ENCODE measurements at regions not wholly inside any gene's neighbourhood (a gene's known extent, or its start where the extent isn't known, plus 50 kb on each side); places are given as distances from the start of the nearest gene placed in this dataset.

- H3K9me2 ChIP-seq (replicated peaks; ENCODE audit: insufficient read depth, low read length), result no peaks in the 10 kb centered on the region
- H3K36me3 ChIP-seq (replicated peaks; ENCODE audit: insufficient read depth, low read length), result no peaks in the 10 kb centered on the region
- H3K27me3 ChIP-seq (replicated peaks; ENCODE audit: insufficient read depth, low read length), result no peaks in the 10 kb centered on the region
- no peak overlapping the region for H3K9ac ChIP-seq (ENCODE audit: low read length)
- H2AFZ ChIP-seq (ENCODE audit: low read length), result no peak overlapping the region
- no peaks in the 10 kb centered on the region for H3K79me2 ChIP-seq (ENCODE audit: low read length)
- DNase-seq, result no peak
- H3F3A ChIP-seq (ENCODE audit: insufficient read depth, low read length), result no peaks in the 10 kb centered on the region
- H3K4me2 ChIP-seq (ENCODE audit: low read depth, low read length), result no peak overlapping the region
- no peak overlapping the region for H3K4me3 ChIP-seq (ENCODE audit: low read length)
- no peak overlapping the region for H3K27ac ChIP-seq (ENCODE audit: low read length)
- H3K4me1 ChIP-seq (ENCODE audit: low read length), result no peaks in the 10 kb centered on the region
- no peak for TF ChIP-seq EZH2 (optimal IDR thresholded peaks at IDR 0.05; ENCODE audit: low read depth, low read length)
- H3K9me3 ChIP-seq (replicated peaks; ENCODE audit: insufficient read depth, low read length), result no peaks in the 10 kb centered on the region
- H4K20me1 ChIP-seq (ENCODE audit: insufficient read depth, low read length), result no peaks in the 10 kb centered on the region
These were observed 194.4 kb upstream of the GBE1 start for GRCh38 chr3:81955878-81956277.

GRCh38 chr3:81953111-81953510 lies 191.7 kb upstream of the GBE1 start:
- DNase-seq, result no peak

GRCh38 chr3:81952141-81952540 lies 190.7 kb upstream of the GBE1 start:
- Histone ChIP-seq H3F3A (ENCODE audit: insufficient read depth, low read length) (no peaks in the 10 kb centered on the region), H3K79me2 (ENCODE audit: low read length) (no peaks in the 10 kb centered on the region), H3K27me3 (replicated peaks; ENCODE audit: insufficient read depth, low read length) (no peaks in the 10 kb centered on the region), H3K9ac (ENCODE audit: low read length) (no peak overlapping the region), H3K4me3 (ENCODE audit: low read length) (no peak overlapping the region), H3K36me3 (replicated peaks; ENCODE audit: insufficient read depth, low read length) (no peaks in the 10 kb centered on the region), H2AFZ (ENCODE audit: low read length) (no peak overlapping the region), H3K9me3 (replicated peaks; ENCODE audit: insufficient read depth, low read length) (no peaks in the 10 kb centered on the region), H3K4me1 (ENCODE audit: low read length) (no peaks in the 10 kb centered on the region), H4K20me1 (ENCODE audit: insufficient read depth, low read length) (no peaks in the 10 kb centered on the region), H3K9me2 (replicated peaks; ENCODE audit: insufficient read depth, low read length) (no peaks in the 10 kb centered on the region), H3K4me2 (ENCODE audit: low read depth, low read length) (no peak overlapping the region), H3K27ac (ENCODE audit: low read length) (no peak overlapping the region)
- DNase-seq, result no peak
- no peak for TF ChIP-seq EZH2 (optimal IDR thresholded peaks at IDR 0.05; ENCODE audit: low read depth, low read length)
- no peak for TF ChIP-seq CTCF (IDR thresholded peaks at IDR 0.05; ENCODE audit: low read length)
- no peak for TF ChIP-seq EZH2phosphoT487 (IDR thresholded peaks at IDR 0.05; ENCODE audit: low read length)

More at GRCh38 chr3:81953111-81953510, 191.7 kb upstream of the GBE1 start:
- no peaks in the 10 kb centered on the region for H3K36me3 ChIP-seq (replicated peaks; ENCODE audit: insufficient read depth, low read length)
- H3K79me2 ChIP-seq (ENCODE audit: low read length), result no peaks in the 10 kb centered on the region
- no peak overlapping the region for H3K27ac ChIP-seq (ENCODE audit: low read length)
- H3K4me3 ChIP-seq (ENCODE audit: low read length), result no peak overlapping the region
- no peaks in the 10 kb centered on the region for H3K9me3 ChIP-seq (replicated peaks; ENCODE audit: insufficient read depth, low read length)
- H4K20me1 ChIP-seq (ENCODE audit: insufficient read depth, low read length), result no peaks in the 10 kb centered on the region
- no peaks in the 10 kb centered on the region for H3K27me3 ChIP-seq (replicated peaks; ENCODE audit: insufficient read depth, low read length)
- H3K9ac ChIP-seq (ENCODE audit: low read length), result no peak overlapping the region
- H3F3A ChIP-seq (ENCODE audit: insufficient read depth, low read length), result no peaks in the 10 kb centered on the region
- no peaks in the 10 kb centered on the region for H3K9me2 ChIP-seq (replicated peaks; ENCODE audit: insufficient read depth, low read length)
- no peaks in the 10 kb centered on the region for H3K4me1 ChIP-seq (ENCODE audit: low read length)
- no peak for TF ChIP-seq CTCF (IDR thresholded peaks at IDR 0.05; ENCODE audit: low read length)
- no peak for TF ChIP-seq EZH2 (optimal IDR thresholded peaks at IDR 0.05; ENCODE audit: low read depth, low read length)
- TF ChIP-seq EZH2phosphoT487 (IDR thresholded peaks at IDR 0.05; ENCODE audit: low read length), result no peak
- H2AFZ ChIP-seq (ENCODE audit: low read length), result no peak overlapping the region
- H3K4me2 ChIP-seq (ENCODE audit: low read depth, low read length), result no peak overlapping the region

DNA sequence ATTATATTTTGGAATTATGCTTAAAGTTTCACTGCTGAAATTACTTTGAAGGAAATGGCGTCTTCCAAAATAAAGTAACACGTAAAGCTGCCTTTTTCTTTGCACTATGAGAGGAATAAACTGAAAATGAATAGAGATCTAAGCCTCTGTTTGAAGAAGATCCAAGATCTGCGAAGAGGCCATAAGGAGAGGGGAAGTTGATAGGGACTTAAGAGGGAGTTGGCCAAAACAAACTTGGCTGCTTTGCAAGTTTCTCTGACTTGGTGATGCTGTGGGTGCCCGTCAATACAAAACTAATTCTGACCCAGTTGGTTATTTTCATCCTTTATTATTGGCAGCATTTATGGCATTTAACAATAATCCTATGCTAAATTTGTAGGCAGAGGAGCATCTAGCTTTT lies 190.2 kb upstream of the GBE1 start:
- H3K4me2 ChIP-seq (ENCODE audit: low read depth, low read length), result no peak overlapping the region
- TF ChIP-seq EZH2 (optimal IDR thresholded peaks at IDR 0.05; ENCODE audit: low read depth, low read length) (no peak), CTCF (IDR thresholded peaks at IDR 0.05; ENCODE audit: low read length) (no peak), EZH2phosphoT487 (IDR thresholded peaks at IDR 0.05; ENCODE audit: low read length) (no peak)
- H2AFZ ChIP-seq (ENCODE audit: low read length), result no peak overlapping the region
- H3K9me2 ChIP-seq (replicated peaks; ENCODE audit: insufficient read depth, low read length), result no peaks in the 10 kb centered on the region
- no peaks in the 10 kb centered on the region for H3F3A ChIP-seq (ENCODE audit: insufficient read depth, low read length)
- DNase-seq, result no peak
- H3K27ac ChIP-seq (ENCODE audit: low read length), result no peak overlapping the region
- H3K4me1 ChIP-seq (ENCODE audit: low read length), result no peaks in the 10 kb centered on the region
- no peak overlapping the region for H3K4me3 ChIP-seq (ENCODE audit: low read length)
- no peaks in the 10 kb centered on the region for H4K20me1 ChIP-seq (ENCODE audit: insufficient read depth, low read length)
- no peaks in the 10 kb centered on the region for H3K27me3 ChIP-seq (replicated peaks; ENCODE audit: insufficient read depth, low read length)
- H3K79me2 ChIP-seq (ENCODE audit: low read length), result no peaks in the 10 kb centered on the region
- H3K9me3 ChIP-seq (replicated peaks; ENCODE audit: insufficient read depth, low read length), result no peaks in the 10 kb centered on the region
- no peaks in the 10 kb centered on the region for H3K36me3 ChIP-seq (replicated peaks; ENCODE audit: insufficient read depth, low read length)
- H3K9ac ChIP-seq (ENCODE audit: low read length), result no peak overlapping the region

All from MM.1S (cell line).